ENCODE measurements at regions not wholly inside any gene's neighbourhood (a gene's known extent, or its start where the extent isn't known, plus 50 kb on each side); places are given as distances from the start of the nearest gene placed in this dataset.

- no peak for TF ChIP-seq EZH2 (IDR thresholded peaks at IDR 0.05; ENCODE audit: borderline replicate concordance, insufficient read depth, low read length, poor library complexity, severe bottlenecking)
- no peak for TF ChIP-seq CTCF (IDR thresholded peaks at IDR 0.05; ENCODE audit: poor library complexity, severe bottlenecking)
- TF ChIP-seq POLR2AphosphoS5 (IDR thresholded peaks at IDR 0.05): no peak
- no peak for TF ChIP-seq EP300 (conservative IDR thresholded peaks at IDR 0.05; ENCODE audit: poor library complexity, severe bottlenecking)
- no peak for TF ChIP-seq SMC3 (conservative IDR thresholded peaks at IDR 0.05; ENCODE audit: poor library complexity)
- no peak for TF ChIP-seq RAD21 (conservative IDR thresholded peaks at IDR 0.05)
These were observed 84.7 kb upstream of the BRD7 start for GRCh38 chr16:50453446-50453845.
